ENCODE measurements at regions not wholly inside any gene's neighbourhood (a gene's known extent, or its start where the extent isn't known, plus 50 kb on each side); places are given as distances from the start of the nearest gene placed in this dataset.

- TF ChIP-seq CTCF (optimal IDR thresholded peaks at IDR 0.05 in 1 of 3, IDR thresholded peaks at IDR 0.05 in 1 of 3, conservative IDR thresholded peaks at IDR 0.05 in 1 of 3; ENCODE audit: extremely low read depth in 1 of 3, insufficient read depth in 2 of 3, low read length in 3 of 3) (no peak), EZH2 (IDR thresholded peaks at IDR 0.05; ENCODE audit: low read length) (no peak)
Measured at GRCh38 chr6:153503810-153504209, 372.7 kb upstream of the RGS17 start.

Data from keratinocyte (primary cell).